GM19239 (cell line): ENCODE measurements at regions not wholly inside any gene's neighbourhood (a gene's known extent, or its start where the extent isn't known, plus 50 kb on each side); places are given as distances from the start of the nearest gene placed in this dataset.

ENCODE experiments used
- DNase-seq: peaks from one replicate; pipeline ENCODE4 v3.0.0; 2011; ENCODE audit warnings: low spot score; ENCODE audit not compliant: insufficient read length
- FAIRE-seq: peaks from 2 replicates; lab custom pipeline; 2011; peaks lifted over from hg19 to GRCh38; lab: Jason Lieb, UNC

DNA sequence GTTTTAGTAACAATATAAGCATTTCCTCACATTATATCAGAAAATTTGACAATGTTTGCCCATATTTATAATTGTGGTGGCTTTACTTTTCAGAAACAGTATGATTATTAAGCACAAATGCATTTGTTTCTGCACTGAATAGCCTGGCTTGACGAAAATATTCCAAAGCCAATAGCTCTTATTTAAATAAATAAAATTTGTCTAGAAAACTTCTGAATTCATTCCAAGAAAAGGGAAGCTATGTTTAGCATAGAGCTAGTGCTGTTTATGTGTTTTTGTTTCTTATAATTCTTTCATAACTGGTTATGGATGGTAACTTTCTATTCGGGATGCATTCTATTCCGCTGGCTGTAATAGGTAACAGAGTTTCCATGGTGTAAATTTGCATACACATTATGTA is 268.6 kb downstream of the PTBP2 start:
- DNase-seq (no peak), FAIRE-seq (no peak)

DNA sequence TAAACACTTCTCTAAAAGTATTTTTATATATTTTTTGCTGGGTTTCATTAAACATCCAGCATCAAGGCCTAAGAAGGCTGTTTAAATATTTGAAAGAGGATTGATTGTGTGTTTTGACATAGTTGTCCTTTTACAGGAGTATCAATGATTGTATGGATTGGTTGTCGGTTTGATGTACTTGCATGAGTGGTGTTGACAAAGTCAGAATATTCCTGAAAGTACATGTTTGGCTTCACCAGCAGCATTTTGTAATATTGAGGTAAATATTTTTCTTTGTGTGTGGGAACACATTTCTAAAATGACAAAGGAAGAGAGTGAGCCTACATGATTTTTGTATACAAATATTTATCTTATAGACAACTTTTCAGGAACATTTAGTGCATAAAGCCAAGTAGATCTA is 269.7 kb downstream of the PTBP2 start:
- FAIRE-seq (no peak), DNase-seq (no peak)

DNA sequence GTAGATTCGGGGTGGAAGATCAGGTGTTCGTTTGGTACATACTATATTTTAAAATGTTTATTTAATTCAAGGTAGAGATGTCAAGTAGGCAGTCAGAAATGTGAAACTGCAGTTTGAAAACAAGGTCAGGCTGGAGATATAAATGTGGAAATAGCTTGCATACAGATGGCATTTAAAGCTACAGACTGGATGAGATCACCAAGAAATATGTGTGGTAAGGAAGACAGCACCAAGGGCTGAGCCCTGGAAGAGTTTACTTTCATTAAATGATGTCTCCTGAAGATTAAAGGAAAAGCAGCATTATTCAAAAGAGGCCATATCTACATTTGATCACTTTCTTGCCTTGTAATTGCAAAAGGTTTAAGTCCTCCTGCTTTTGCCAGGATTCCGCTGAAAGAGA is 271.3 kb downstream of the PTBP2 start:
- FAIRE-seq (no peak), DNase-seq (no peak)

DNA sequence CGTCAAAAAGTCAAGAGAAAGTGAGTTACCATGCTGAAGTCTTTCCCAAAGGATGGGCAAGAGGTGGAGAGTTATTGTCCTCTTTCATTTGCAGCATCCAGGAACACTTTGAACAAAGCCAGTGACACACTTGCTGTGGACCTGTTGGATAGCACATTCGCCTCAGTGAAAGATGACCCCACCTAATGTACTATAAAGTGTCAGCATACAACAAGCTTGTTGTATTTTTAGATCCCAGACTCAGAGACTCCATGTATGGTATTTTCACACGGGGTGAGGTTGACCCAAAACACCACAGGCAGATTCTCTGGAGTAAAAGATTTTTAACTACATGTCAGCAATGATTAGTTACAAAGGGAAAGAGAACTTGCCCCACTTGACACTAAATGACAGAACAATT is 273.8 kb downstream of the PTBP2 start:
- FAIRE-seq: no peak
- no peak for DNase-seq

DNA sequence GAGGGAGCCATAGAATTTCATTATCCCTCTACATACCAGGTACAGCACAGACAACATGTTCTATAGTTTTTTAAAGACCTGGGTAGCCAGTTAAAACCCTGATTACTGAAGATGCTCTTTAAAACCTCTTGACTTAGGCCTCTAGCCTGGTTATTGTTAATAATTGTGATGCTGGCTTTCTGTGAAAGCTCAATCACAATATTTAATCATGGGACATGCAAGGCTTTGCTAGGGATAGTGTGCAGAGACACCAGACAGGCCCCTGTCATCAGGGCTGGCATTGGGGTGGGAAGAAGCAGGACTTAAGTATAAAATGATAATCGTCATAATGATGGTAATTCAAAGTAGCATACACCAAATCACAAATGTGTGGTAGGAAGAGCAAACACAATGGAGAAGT is 274.4 kb downstream of the PTBP2 start:
- DNase-seq (no peak), FAIRE-seq (no peak)

DNA sequence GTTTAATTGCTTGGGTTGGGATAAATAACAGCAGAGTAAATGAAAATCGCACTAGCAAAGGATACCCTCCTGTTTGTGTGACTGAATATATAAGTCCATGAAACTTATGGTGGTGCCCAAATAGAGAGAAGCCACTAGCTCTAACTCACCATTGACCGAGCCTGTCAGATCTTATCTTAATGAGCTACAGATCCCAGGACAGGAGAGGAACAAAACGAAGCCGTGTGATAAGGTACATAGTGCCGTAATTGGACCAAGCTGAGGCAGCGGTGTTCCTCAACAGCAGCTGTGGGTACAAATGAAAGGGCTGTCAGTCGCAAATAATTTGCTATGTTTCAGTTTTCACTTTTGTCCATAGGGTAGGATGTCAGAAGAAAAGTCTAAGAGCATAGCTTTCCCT is 276.1 kb downstream of the PTBP2 start:
- DNase-seq (no peak), FAIRE-seq (no peak)

DNA sequence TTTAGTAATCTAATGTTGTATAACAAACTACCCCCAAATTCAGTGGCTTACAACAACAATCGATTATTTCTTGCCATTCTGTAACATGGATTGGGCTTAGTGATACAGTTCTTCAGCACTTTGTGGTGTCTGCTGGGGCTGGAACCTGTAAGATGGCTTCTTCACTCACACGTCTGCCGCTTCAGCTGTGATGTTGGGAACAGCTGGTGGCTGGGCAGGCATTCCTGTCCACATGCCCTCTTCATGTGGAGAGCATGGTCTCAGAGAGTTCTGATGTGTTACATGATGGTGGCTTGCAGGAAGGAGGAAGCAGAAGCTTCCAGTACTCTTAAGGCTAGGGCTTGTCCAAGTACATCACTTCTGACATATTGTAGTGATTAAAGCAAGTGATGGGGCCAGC is 276.9 kb downstream of the PTBP2 start:
- DNase-seq (no peak), FAIRE-seq (no peak)

DNA sequence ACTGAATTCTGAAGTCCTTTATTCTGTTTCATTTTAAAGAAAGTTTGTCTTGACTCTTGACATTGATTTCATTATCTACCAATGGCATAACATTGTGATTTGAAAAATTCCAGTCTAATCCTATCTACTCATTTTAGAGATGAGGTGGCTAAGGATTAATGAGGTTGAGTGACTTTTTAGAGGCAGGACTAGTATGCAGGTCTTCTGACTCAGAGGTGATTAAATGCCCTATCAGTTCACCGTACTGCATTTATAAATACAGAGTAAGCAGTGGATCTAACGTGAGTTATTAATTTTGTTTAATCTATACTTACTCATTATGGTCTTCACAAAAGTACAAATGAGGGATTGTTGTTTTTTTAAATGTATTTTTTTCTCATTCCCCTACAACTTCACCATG is 277.6 kb downstream of the PTBP2 start:
- DNase-seq (no peak), FAIRE-seq (no peak)

DNA sequence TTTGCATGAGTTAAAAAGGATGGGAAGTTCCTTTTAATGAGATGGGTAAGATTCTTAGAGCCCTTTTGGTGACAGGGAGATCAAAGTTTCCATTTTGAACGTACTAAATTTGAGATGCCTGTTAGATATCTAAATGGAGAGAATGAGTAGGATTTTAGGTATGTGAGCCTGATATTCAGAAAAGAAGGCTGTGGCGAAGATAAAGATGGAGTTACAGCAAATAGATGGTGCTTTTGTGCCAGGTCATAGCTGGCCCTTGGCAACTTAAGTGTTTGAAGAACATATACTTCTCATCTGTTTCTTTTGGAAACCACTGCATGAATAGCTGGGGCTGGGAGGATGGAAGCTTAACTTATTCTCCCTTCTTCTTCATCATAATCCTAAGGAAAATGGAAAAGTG is 282.5 kb downstream of the PTBP2 start:
- FAIRE-seq (no peak), DNase-seq (no peak)

DNA sequence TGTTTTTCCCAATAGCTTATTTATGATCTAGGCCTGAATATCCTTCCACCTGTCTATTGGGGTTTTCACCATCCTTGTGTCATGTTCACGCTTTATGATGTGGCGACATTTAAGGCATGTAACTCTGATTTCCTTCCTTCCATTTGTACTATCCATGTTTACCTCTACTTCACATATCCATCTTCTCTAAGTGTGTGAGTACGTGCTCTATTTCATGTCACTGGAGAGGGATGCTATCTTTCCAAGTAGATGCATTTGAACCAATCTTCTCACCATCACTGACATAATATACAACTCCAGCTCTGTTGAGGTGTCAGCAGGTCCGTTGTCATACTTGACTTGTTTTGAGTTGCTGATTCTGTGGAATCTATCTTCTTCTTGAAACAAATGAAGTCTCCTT is 283.2 kb downstream of the PTBP2 start:
- DNase-seq (no peak), FAIRE-seq (no peak)

DNA sequence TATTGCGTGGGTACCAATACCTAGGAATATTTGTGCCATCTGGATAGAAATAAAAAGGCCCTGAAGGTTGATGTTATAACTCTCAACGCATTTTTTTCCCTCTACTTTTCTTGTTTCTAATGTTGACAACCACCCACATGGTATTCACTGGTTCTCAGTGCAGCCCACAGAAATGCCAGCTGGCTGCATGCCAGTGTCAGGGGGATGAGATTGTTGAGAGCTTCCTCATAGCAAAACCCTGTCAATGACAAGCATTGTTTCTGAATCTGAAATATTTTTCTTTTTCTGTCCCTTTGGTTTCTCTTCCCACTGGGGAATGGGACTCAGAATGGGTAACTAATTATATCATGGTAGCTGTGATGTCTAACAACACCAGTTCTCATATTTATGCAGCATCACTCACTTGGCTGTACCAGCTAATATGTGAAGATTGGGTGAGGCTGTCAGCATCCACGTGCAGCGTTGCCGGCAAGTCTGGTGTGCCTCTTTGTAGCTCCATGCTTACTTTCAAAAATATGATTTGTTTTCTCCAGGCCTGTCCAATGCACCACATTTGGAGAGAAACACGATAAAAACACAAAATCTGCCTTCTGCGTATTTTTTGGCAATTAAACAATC is 284.6 kb downstream of the PTBP2 start:
- DNase-seq (no peak), FAIRE-seq (no peak)

DNA sequence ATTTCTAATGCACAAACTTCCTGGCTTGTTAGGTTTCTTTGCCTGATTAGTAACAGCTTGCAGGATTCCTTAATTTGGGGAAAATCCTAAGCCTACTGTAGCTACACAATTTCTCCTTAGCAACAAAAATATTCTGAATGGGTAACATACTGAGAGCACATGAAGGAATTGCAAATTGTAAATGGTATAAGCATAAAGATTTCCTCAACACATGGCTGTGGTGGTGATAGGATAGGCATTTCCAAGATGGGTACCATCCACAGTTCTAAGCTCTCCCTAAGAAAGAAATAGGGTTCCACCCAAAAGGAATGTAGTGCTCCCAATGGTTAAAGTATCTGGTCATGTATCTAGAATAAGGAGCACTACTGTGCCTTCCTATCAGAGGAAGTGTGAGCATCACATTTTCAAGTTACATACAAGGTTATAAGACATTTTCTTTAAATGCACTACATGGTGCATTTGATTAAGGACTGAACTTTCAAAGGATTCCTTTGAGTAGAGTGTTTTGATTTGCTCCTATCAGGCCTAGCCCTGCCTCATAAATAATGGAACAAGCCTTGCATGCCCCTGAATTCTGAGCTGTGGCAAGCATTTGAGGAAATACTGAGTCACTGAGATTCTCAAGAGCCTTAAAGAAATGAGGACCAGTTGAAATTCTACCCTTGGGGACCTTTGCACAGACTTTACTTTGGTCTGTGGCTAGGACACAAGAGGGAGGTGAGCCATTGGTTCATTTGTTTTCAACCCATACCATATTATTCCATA is 286.4 kb downstream of the PTBP2 start:
- DNase-seq (no peak), FAIRE-seq (no peak)

DNA sequence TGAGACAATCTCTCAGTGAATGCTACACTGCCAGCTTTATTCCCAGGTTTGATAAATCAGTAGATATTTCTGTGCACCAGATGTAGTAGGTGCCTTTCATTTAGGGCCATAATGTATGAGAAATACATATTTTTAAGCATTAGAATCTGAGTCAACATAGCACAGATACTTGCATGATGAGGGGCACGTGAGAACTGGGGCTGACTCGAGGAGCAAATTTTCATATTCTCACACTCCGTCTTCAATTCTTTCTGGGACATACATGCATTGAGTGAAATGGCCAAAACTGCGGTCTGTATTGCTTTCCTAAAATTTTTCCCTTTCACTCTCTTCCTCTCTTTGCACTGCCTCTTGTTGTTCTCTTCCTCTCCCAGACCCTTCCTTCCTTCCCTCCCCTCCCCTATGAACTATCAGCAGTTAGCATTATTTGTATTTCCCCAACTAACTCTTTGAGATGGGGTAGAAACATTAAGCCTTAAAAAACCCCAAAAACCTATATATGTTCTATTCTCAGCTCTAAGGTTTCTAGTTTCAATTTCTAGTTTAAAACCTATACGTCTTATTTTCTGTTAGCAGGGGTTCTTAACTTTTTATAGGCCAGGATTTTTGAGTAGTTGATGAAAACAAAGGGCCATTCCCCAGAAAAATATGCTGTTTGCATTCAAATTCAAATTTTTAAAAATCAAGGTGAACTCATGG is 289.1 kb downstream of the PTBP2 start:
- DNase-seq (no peak), FAIRE-seq (no peak)

DNA sequence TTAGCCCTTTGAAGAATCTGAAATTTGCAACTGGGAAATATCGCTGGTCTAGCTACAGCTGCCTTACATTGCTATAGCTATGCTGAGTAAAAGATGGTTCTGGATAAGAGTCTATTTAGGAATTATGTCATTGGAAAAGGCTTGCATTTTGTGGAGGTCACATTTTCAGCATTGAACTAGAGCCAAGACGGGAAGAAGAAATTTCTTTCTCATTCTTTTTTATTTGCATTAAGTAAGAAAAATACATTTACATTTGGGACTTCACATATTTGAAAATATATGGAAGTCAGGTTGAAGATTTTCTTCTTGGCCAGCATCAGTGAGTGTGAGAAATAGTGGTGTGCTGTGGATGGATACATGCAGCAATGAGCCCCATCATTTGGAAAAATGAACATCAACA is 291.6 kb downstream of the PTBP2 start:
- no peak for DNase-seq
- FAIRE-seq: no peak

DNA sequence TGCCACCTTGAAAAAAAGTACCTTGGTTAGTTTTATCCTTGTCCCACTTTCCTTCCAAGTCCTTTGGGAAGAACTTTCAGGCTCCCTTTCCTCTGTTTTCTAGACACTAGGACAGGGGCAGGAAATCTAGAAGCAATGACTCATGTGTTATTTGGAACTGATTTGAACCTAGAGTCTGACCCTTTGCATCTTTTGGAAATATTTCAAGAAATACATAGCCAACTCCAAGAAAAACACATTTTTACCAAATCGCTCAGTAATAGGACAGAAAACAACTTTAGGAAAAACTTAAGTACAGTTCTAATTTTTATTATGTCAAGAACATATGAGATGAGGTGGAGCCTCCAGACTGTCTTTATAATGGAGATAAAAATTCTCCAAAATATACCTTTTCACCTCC is 292.4 kb downstream of the PTBP2 start:
- DNase-seq (no peak), FAIRE-seq (no peak)

DNA sequence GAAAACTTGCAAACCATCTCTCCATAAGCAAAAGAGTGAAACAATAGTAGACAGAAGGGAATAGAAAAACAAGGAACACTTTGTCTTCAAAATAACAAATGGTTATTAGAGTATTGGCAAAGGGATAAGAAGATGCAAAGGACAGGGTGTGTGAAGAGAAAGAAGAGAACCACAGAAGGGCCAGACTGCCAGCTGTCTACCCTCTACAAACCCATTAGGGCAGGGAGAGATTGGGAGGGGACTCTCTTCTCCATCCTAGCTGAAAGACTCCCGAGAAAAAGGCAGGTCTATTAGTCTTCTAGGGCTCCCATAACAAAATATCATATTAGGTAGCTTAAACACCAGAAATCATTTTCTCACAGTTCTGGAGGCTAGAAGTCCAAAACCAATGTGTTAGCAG is 292.8 kb downstream of the PTBP2 start:
- no peak for DNase-seq
- no peak for FAIRE-seq

DNA sequence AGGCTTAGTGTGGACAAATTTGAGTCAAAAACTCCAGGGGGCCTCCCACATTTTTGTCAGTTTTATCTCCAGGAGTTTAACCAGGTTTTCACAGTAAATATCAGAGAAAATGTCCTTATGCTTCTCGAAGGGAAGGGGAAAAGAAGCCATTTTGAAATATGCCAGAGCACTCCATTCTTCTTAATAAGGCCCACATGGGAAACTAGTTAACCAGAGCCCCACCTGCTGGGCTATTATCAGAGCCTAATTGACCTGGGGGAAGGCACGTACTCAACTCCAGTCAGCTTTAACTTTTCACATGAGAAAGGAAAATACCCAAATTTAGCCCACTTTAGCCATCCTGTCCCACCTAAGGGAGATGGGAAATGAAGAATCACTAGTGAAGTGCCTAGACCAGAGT is 296.3 kb downstream of the PTBP2 start:
- DNase-seq (no peak), FAIRE-seq (no peak)
